ENCODE measurements at regions not wholly inside any gene's neighbourhood (a gene's known extent, or its start where the extent isn't known, plus 50 kb on each side); places are given as distances from the start of the nearest gene placed in this dataset.

DNA sequence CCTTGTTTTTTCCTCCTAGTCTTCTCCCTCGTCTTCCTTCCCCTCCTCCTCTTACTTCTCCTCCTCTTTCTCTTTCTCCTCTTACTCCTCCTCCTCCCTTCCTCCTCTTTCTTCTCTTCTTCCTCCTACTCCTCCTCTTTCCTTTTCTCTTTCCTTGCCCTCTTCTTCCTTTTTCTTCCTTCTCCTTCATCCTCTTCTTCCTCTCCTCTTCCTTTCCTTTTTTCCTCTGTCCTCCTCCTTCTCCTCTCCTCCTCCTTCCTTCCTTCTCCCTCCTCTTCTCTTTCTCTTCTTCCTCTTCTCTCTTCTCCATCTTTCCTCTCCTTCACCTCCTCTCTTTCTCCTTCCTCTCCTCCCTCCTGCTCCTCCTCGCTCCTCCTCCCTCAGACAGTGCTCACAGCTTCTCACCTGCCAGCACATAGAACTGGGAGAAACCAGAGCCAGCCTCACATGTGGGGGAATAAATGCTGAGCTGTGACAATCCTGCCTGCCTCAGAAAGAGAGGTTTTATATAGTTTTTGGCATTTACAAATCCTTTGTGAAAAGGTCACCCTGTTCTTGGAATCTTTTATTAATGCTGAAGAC, 84.3 kb upstream of the NLRP1 start:
- DNase-seq, result no peak
- Mint-ChIP-seq H3K4me1 (ENCODE audit: low read depth, unreplicated experiment) (peaks cover 12% of the 10 kb centered on the region), H3K9me3 (ENCODE audit: unreplicated experiment) (peaks cover 15% of the 10 kb centered on the region), H3K36me3 (ENCODE audit: unreplicated experiment) (no peaks in the 10 kb centered on the region), H3K27ac (ENCODE audit: unreplicated experiment) (no peak overlapping the region), H3K4me3 (ENCODE audit: unreplicated experiment) (no peak overlapping the region), H3K27me3 (ENCODE audit: unreplicated experiment) (peaks cover 15% of the 10 kb centered on the region)
- TF ChIP-seq, protein P1, sequence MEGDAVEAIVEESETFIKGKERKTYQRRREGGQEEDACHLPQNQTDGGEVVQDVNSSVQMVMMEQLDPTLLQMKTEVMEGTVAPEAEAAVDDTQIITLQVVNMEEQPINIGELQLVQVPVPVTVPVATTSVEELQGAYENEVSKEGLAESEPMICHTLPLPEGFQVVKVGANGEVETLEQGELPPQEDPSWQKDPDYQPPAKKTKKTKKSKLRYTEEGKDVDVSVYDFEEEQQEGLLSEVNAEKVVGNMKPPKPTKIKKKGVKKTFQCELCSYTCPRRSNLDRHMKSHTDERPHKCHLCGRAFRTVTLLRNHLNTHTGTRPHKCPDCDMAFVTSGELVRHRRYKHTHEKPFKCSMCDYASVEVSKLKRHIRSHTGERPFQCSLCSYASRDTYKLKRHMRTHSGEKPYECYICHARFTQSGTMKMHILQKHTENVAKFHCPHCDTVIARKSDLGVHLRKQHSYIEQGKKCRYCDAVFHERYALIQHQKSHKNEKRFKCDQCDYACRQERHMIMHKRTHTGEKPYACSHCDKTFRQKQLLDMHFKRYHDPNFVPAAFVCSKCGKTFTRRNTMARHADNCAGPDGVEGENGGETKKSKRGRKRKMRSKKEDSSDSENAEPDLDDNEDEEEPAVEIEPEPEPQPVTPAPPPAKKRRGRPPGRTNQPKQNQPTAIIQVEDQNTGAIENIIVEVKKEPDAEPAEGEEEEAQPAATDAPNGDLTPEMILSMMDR (IDR thresholded peaks at IDR 0.05; ENCODE audit: partially characterized antibody, unreplicated experiment), result no peak

GRCh38 chr17:5669191-5669590, 84.9 kb upstream of the NLRP1 start:
- TF ChIP-seq, protein P1 (IDR thresholded peaks at IDR 0.05; ENCODE audit: partially characterized antibody, unreplicated experiment), result no peak
- DNase-seq, result no peak
- Mint-ChIP-seq H3K36me3 (ENCODE audit: unreplicated experiment) (peaks cover 4% of the 10 kb centered on the region), H3K9me3 (ENCODE audit: unreplicated experiment) (peaks cover 17% of the 10 kb centered on the region), H3K4me3 (ENCODE audit: unreplicated experiment) (no peak overlapping the region), H3K27me3 (ENCODE audit: unreplicated experiment) (peaks cover 15% of the 10 kb centered on the region), H3K4me1 (ENCODE audit: low read depth, unreplicated experiment) (peaks cover 12% of the 10 kb centered on the region), H3K27ac (ENCODE audit: unreplicated experiment) (no peak overlapping the region)

DNA sequence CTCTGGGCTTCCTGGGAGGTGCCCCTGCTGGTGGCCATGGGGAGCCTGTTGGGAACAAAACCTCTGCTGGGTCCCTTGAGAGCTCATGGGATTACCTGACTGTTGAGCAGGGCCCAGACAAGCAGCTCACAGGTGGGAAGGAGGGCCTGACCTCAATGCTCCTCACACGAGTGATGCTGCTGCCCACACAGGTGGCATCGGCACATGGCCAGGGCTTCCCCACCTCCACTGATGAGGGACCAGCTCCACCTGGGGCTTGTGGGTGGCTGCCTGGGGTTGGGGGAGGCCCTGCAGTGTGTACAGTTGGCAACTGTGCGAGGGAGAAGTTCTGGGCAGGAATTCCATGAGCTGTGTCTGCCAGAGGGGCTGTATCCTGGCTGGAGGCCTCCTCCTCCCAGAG, 87.8 kb upstream of the NLRP1 start:
- Mint-ChIP-seq H3K9me3 (ENCODE audit: unreplicated experiment) (peaks cover 4% of the 10 kb centered on the region), H3K27me3 (ENCODE audit: unreplicated experiment) (peaks cover 8% of the 10 kb centered on the region), H3K4me3 (ENCODE audit: unreplicated experiment) (no peak overlapping the region), H3K4me1 (ENCODE audit: low read depth, unreplicated experiment) (no peaks in the 10 kb centered on the region), H3K27ac (ENCODE audit: unreplicated experiment) (no peak overlapping the region), H3K36me3 (ENCODE audit: unreplicated experiment) (peaks cover 6% of the 10 kb centered on the region)
- TF ChIP-seq, protein P1 (IDR thresholded peaks at IDR 0.05; ENCODE audit: partially characterized antibody, unreplicated experiment), result no peak
- DNase-seq, result no peak

DNA sequence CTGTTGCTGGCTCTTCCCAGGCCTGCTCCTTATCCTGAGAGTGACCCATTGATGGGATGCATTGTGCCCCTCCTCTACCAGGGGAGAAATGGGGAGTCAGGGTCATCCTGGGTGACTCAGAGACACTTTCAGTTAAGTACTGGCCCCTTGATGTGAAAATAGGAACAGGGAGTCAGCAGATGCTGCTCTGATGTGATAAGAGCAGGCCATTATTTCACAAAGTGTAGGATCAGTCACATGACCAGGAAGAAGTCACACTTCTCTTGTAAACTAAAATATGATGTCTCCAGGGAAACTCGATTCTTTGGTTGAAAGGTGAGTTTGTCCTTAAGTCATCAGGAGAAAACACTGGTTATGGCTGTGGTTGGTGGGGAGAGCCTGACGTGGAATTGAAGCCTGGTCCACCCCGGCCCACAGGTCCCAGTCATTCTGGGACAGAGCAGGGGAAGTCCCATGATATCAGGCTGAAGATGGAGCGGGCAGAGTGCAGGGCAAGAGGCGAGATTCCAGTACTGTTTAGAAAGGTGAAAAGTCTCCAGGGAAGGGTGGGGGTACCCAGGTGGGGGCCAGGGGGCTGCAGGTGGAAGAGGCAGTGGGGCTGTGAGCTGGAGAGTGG, 88.6 kb upstream of the NLRP1 start:
- no peaks in the 10 kb centered on the region for H3K4me1 Mint-ChIP-seq (ENCODE audit: low read depth, unreplicated experiment)
- TF ChIP-seq, protein P1 (IDR thresholded peaks at IDR 0.05; ENCODE audit: partially characterized antibody, unreplicated experiment), result no peak
- H3K36me3 Mint-ChIP-seq (ENCODE audit: unreplicated experiment), result peaks cover 9% of the 10 kb centered on the region
- no peak overlapping the region for H3K4me3 Mint-ChIP-seq (ENCODE audit: unreplicated experiment)
- peaks cover 4% of the 10 kb centered on the region for H3K9me3 Mint-ChIP-seq (ENCODE audit: unreplicated experiment)
- no peak overlapping the region for H3K27ac Mint-ChIP-seq (ENCODE audit: unreplicated experiment)
- no peak for DNase-seq
- H3K27me3 Mint-ChIP-seq (ENCODE audit: unreplicated experiment), result peaks cover 8% of the 10 kb centered on the region

DNA sequence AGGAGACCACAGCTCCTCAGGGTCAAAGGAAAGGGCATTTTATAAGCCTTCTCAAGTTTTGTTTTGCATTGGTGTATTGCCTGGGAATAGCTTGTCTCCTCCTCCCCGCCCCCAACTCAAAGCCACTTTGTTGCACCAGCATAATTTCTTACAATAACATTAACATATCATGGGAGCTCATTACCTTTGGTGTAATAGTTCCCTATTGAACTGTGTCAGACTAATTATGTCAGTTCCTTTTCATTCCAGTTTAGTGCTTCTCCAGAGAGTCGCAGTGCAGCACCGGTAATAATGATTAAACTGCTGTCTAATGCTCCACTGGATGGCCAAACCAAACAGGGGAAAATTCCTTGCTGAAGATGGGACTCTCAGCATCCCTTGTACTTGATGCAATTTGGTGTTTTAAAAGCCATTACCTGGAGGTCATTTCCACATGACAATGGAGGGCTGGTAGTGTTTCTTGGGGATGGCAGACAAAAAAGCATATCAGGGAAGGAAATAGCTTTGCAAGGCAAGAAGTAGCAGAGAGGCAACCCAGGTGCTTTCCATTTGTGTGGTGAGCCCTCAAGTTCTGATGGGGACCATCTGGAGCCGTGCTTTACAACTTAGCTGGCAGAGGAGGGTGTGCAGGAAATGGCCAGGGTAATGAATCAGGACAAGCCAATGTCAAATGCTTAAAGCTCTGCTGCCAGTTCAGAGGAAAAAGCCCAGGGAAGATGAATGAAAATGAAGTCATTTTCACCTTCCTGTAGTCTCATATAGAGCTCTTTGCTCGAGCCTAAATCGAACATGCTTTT, 91.5 kb upstream of the NLRP1 start:
- Mint-ChIP-seq H3K27ac (ENCODE audit: unreplicated experiment) (no peak overlapping the region), H3K4me3 (ENCODE audit: unreplicated experiment) (no peak overlapping the region), H3K27me3 (ENCODE audit: unreplicated experiment) (peaks cover 2% of the 10 kb centered on the region), H3K9me3 (ENCODE audit: unreplicated experiment) (peaks cover 2% of the 10 kb centered on the region), H3K36me3 (ENCODE audit: unreplicated experiment) (peaks cover 9% of the 10 kb centered on the region), H3K4me1 (ENCODE audit: low read depth, unreplicated experiment) (no peaks in the 10 kb centered on the region)
- no peak for DNase-seq
- TF ChIP-seq, protein P1 (IDR thresholded peaks at IDR 0.05; ENCODE audit: partially characterized antibody, unreplicated experiment), result no peak
